AG09309 (cell line): ENCODE measurements at regions not wholly inside any gene's neighbourhood (a gene's known extent, or its start where the extent isn't known, plus 50 kb on each side); places are given as distances from the start of the nearest gene placed in this dataset.

Source experiments
- DNase-seq: peaks from one replicate; pipeline ENCODE4 v3.0.0-alpha.2; 2010; ENCODE audit warnings: low read depth
- H3K4me3 ChIP-seq: 2 replicates; pipeline ENCODE4 v1.5.1; 2011; ENCODE audit warnings: mild to moderate bottlenecking, low read depth, low read length, moderate library complexity; ENCODE audit not compliant: control insufficient read depth
- TF ChIP-seq, protein P1 (sequence below): IDR thresholded peaks from 2 replicates; pipeline ENCODE4 v1.5.1; 2011; ENCODE audit warnings: mild to moderate bottlenecking, low read depth, low read length, inconsistent platforms; ENCODE audit not compliant: insufficient read depth, control insufficient read depth; ENCODE audit errors: missing control alignments

GRCh38 chr3:106263011-106263410 is 394.2 kb upstream of the CBLB start:
- no peak for DNase-seq
- TF ChIP-seq, protein P1, sequence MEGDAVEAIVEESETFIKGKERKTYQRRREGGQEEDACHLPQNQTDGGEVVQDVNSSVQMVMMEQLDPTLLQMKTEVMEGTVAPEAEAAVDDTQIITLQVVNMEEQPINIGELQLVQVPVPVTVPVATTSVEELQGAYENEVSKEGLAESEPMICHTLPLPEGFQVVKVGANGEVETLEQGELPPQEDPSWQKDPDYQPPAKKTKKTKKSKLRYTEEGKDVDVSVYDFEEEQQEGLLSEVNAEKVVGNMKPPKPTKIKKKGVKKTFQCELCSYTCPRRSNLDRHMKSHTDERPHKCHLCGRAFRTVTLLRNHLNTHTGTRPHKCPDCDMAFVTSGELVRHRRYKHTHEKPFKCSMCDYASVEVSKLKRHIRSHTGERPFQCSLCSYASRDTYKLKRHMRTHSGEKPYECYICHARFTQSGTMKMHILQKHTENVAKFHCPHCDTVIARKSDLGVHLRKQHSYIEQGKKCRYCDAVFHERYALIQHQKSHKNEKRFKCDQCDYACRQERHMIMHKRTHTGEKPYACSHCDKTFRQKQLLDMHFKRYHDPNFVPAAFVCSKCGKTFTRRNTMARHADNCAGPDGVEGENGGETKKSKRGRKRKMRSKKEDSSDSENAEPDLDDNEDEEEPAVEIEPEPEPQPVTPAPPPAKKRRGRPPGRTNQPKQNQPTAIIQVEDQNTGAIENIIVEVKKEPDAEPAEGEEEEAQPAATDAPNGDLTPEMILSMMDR = no peak
- no peak overlapping the region for H3K4me3 ChIP-seq

- H3K4me3 ChIP-seq = no peak overlapping the region
- TF ChIP-seq, protein P1 = no peak
- no peak for DNase-seq
Measured at GRCh38 chr3:106263546-106263945, 394.7 kb upstream of the CBLB start.

- DNase-seq = no peak
- TF ChIP-seq, protein P1 = no peak
- H3K4me3 ChIP-seq = no peak overlapping the region
Measured at GRCh38 chr3:106265704-106266103, 396.9 kb upstream of the CBLB start.

DNA sequence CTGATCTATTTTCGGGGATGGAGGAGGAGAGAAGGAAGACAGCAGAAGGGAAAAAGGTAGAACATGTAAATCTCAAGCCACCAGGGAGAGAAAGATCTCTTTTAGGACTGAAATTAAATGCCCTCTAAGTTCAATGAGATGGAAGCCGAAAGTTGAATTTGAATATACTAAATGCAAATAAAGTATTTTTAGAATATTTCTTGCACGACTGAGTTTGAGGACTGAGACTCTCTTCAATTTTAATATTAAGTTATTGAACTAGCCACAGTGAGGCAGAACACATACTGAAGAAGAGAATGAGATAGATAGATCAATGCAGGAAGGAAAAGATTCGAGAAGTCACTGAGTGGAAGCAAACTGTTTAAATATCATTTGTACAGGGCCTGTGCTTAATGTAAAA is 399.9 kb upstream of the CBLB start:
- no peak overlapping the region for H3K4me3 ChIP-seq
- DNase-seq = no peak
- TF ChIP-seq, protein P1 = no peak

DNA sequence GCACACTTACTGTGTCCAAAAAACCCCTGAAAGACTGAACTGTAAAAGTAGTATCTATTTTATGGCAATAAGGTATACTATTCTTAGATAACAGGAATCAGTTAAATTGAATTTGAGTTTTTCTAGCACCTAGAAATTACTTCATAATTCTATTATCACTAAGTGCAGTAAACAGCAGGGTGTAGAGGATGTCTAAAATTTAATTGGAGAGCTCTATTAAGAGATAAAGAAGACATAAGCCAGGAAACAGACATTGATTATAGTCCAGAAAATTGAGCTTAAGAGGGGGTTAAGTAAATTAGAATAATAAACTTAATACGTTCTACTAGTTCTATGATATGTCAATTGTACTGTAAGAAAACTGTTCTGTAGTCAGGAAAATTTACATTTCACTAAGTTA is 403.5 kb upstream of the CBLB start:
- TF ChIP-seq, protein P1 = no peak
- DNase-seq = no peak
- no peak overlapping the region for H3K4me3 ChIP-seq

DNA sequence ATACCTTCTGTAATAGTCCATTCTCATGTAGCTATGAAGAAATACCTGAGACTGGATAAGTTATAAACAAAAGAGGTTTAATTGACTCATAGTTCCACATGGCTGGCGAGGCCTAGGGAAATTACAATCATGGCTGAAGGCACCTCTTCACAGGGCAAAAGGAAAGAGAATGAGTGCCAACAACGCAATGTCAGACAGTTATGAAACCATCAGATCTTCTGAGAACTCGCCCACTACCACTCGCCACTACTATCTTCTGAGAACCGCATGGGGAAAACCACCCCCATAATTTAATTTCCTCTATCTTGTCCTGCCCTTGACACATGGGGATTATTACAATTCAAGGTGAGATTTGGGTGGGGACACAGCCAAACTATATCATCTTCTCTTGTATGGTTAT is 406.8 kb upstream of the CBLB start:
- no peak for DNase-seq
- no peak overlapping the region for H3K4me3 ChIP-seq
- TF ChIP-seq, protein P1 = no peak

DNA sequence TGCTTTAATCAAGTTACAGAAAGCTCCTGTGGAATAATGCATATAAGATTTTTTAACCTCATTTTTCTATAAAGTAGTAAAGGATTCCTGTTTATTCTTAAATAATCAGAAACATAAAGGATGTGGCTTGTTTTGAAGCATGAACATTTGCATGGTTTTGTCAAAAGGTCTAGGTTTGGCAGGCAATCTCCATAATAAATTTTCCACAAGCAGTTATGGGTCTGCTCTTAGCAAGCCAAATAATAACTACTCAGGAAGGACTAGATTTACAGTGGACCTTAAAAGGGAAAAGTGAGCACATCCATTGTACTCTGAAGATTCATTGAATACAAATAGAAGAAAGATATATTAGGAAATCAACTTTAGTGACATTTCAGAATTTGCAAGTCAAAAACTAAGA is 407.3 kb upstream of the CBLB start:
- TF ChIP-seq, protein P1 = no peak
- no peak overlapping the region for H3K4me3 ChIP-seq
- DNase-seq = no peak
